ENCODE measurements at regions not wholly inside any gene's neighbourhood (a gene's known extent, or its start where the extent isn't known, plus 50 kb on each side); places are given as distances from the start of the nearest gene placed in this dataset.

DNA sequence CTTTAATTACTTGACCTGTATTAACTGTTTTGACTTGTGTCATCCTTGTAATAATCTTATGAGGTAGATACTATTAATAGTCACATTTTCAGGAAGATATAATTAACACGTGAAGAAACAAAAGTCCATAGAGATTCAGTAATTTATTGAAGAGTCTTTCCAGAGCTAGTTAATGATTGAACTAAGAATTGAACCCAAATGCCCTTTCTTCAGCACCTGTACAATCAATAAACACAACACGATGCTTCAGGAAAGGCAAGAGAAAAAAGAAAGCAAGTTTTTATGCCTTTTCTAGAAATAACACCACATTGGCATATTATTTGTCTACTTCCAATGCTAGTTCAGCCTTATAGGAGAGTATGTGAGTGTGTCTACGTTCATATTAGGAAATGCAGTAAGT, 399.6 kb downstream of the NAF1 start:
- TF ChIP-seq CTCF (IDR thresholded peaks at IDR 0.05 in 8 of 11, conservative IDR thresholded peaks at IDR 0.05 in 3 of 11) (no peak), POLR2A (IDR thresholded peaks at IDR 0.05) (no peak), POLR2AphosphoS5 (IDR thresholded peaks at IDR 0.05) (no peak)

Measured in spleen (tissue), 7 donors.